HG03460 (cell line): ENCODE measurements at regions not wholly inside any gene's neighbourhood (a gene's known extent, or its start where the extent isn't known, plus 50 kb on each side); places are given as distances from the start of the nearest gene placed in this dataset.
"Not testable (repeated sequence)": the region's sequence is repeated elsewhere in the genome, so short reads cannot be mapped to it uniquely, and the experiment has no call there.

Source experiments
- ATAC-seq: cut with Tn5 transposase; IDR thresholded peaks from one replicate; pipeline ENCODE4 v1.9.1; 2021; ENCODE audit not compliant: unreplicated experiment

DNA sequence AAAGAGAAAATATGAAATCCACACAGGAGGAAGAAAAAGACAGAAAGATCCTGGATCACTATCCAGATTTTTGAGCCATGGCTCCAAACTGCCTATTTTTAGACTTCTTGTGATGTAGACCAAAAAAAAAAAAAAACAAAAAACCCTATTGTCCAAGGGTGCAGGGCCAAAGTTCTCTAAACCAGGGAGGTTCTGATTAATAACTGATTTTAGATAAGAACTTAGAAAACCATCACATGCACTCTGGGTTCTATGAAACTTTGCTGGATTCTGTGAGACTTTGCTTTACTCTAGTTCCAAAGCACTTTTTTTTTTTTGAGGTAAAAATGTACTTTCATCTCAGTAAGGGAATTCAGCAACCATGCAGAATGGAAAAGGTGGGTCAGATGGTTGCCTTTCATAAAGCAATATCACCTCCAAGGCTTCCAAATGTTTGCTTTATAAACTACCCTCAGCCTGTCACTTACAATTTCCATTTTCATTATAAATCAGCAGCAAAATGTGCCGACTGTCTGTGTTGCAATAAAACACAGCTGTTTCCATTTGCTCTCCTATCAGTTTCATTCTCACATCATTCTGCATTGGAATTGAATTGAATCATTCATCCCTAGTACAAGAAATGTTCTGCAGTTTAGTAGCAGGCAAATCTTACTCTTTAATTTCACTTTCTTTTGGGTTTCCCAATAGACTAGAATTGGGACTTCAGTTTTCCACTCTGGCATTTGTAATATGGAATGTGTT is 1584.3 kb upstream of the RAG2 start:
- no peak for ATAC-seq

- ATAC-seq, result no peak
Observed at GRCh38 chr11:38176686-38177322, 1578.8 kb upstream of the RAG2 start.

DNA sequence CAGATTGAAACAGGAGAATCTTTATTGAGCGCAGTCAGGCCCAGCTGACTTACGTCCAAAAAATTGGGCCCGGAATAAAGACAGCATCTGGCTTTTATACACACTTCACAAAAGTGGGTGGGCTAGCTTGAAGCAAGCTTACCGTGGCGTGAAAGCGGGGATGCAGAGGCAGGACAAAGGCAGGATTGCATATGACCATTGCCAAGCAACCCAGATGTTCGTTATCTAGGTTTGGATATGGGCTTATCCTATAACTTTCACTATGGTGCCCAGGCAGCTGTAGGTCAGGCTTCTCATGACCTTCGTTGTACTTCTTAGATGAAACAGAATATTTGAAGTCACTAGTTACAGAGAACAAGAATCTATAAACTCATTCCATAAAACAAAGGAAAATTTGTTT is 1575.6 kb upstream of the RAG2 start:
- ATAC-seq, result no peak

DNA sequence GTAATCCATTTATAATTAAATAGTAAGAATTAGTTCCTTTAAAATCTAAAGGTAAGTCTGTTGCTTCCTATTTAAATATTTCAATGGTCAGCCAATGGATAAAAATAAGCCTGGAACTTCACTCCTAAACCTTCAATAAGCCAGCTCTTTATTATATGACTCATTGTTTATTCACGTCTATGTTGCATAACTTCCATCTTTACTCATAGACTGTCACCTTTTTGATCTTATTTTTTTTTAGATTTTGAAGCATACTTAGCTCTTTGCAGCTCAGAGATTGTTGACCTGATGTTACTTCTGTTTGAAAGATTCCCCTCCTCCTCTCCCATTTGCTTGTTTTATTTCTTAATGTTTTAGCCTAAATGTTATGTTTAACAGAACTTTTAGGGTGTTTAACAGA is 1571.2 kb upstream of the RAG2 start:
- no peak for ATAC-seq

DNA sequence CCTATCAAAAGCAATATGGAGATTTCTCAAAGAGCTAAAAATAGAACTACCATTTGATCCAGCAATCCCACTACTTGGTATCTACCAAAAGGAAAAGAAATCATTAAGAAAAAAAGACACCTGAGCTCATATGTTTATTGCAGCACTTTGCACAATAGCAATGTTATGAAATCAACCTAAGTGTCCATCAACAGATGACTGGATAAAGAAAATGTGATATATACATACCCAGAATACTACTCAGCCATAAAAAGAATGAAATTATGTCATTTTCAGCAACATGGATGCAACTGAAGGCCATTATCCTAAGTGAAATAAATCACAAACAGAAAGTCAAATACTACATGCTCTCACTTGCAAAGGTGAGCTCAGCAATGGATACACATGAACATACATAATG is 1565.5 kb upstream of the RAG2 start:
- no peak for ATAC-seq

- no peak for ATAC-seq
Observed at GRCh38 chr11:38160433-38160832, 1562.4 kb upstream of the RAG2 start.

DNA sequence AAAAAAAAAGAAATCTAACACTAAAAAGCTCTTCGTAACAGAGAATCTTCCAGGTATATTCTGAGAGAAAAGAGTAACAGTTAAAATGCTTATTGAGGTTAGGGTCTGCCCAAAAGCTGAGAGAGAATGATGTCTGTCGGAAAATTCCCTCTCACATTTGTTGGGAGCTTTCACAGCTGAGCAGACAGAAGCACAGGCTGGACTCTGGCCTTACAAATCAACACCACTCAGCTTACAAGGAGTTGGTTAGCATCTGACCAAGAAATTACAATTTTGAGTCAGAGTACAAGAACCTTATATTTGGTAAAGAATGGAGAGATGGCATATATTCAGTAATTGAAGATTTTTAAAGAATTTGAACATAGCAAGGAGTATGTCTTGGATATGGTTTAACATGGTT is 1561.0 kb upstream of the RAG2 start:
- ATAC-seq, result no peak

DNA sequence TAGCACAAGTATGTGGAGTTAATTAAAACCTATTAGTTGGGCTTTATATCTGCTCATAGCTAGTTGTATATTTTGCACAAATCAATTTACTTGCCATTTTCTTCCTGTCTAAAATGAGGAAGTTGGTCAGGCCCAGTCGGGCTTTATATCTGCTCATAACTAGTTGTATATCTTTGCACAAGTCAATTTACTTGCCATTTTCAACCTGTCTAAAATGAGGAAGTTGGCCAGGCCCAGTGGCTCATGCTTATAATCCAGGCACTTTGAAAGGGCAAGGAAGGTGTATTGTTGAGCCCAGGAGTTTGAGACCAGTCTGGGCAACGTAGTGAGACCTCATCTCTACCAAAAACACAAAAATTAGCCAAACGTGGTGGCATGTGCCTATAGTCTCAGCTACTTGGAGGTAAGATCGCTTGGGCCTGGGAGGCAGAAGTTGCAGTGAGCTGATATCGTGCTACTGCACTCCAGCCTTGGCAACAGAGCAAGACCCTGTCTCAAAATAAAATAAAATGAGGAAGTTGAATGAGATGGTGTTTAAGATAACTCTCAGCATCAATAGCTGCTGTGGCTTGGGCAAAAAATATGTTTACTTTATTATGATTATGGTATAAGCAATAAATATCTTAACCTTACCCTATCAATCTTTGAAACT is 1558.6 kb upstream of the RAG2 start:
- no peak for ATAC-seq

- no peak for ATAC-seq
Observed at GRCh38 chr11:38155856-38156255, 1557.8 kb upstream of the RAG2 start.

DNA sequence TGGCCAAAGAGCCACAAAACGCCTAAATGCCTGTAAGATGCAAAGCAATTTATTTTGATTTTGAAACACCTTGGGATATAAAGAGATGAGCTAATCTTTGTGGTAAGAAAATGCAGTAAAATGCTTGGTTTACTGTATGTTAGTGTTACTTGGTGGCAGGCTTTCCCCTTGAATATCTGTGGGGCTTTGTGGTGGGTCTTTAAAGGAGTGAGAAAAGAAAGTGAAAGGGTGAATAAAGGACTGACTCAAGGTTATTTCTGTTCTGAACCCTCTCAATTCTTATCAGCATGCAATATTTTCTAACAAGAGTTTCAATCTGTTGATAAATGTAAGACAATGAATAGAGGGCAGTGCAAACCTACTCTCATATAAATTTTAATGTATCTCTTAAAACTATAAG is 1555.9 kb upstream of the RAG2 start:
- no peak for ATAC-seq

- ATAC-seq, result no peak
Observed at GRCh38 chr11:38143852-38144251, 1545.8 kb upstream of the RAG2 start.

DNA sequence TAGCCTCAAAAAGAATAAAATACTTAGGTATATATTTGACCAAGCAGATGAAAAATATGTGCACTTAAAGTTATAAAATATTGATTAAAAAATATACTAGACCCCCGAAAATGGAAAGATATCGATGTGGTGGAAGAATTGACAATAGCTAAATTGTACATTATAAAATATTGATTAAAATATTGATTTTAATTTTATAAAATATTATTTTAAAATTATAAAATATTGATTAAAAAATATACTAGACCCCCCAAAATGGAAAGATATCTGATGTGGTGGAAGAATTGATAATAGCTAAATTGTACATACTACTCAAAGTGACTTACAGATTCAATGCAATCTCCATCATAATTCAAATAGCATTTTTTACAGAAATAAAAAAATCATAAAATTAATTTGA is 1540.9 kb upstream of the RAG2 start:
- ATAC-seq, result no peak

DNA sequence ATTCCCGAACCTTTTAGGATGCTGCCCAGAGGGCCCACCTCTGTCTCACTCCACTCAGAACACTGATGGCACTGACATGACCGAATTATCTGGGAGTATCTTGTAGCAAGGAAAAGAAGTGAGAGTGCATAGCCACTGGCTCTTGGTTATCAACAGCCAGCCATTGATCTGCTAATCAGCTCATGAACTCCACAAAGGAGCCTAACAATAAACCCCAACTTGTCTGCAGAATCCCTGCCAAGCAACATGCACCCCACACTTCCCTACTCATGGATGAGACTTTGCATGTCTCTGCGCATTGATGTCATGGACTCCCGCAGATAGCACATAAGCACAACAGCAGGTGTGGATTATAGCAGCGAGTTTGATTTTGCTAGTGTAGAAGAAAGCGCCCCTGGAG is 1538.9 kb upstream of the RAG2 start:
- no peak for ATAC-seq

DNA sequence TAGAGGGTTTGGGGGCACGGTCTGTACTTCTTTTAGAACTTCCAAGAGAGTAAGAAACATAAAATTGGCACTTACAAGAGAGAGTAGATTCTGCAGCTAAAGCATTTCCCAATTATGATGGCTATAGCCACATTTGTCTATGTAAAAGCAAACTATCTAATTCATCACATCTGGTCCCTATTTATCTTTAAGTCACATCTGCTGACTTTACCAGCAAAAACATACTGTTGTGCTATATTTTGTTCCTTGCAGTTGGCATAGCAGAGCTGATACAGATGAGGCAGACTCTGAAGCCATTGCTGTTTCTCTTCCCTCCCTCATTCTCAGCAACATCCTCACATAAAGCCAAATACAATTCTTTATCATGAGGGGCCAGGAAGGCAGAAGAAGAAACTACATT is 1533.5 kb upstream of the RAG2 start:
- ATAC-seq, result no peak

DNA sequence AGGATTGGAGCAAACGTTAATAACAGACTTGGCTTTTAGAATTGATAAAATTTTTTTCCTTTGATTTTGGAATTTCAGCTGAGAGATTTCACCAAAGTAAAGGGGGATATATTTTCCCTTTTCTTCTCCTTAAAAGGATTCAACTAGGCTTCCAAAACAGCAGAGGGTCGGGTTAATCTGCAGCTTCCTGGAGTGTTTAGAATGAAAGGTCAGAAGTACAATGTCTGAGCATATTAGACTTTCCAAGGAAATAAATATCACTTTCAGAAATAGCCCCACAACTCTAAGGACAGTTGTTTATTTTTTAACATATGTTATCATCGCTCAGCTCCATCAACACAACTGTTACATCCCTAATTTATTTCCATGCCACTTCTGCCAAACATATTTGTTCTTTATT is 1532.9 kb upstream of the RAG2 start:
- no peak for ATAC-seq

GRCh38 chr11:38130514-38130913 is 1532.5 kb upstream of the RAG2 start:
- no peak for ATAC-seq

DNA sequence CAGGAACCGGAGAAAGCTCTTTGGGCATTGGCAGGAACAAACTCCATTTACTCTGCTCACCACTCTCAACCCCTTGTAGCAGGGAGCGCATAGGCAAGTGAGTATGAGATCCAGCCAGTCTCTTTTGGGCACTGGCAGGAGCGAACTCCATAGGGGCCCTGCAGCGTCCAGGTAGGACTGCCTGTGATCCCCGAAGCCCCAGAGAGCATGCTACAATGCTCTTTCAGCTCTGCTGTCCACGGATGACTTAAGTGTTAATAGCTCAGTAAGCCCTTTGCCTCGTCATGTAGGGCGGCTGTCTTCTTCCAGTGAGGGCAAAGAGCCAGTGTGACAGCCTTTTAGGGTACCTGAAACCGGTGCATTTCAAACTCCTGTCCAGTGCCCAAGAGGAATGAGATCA is 1525.6 kb upstream of the RAG2 start:
- no peak for ATAC-seq

DNA sequence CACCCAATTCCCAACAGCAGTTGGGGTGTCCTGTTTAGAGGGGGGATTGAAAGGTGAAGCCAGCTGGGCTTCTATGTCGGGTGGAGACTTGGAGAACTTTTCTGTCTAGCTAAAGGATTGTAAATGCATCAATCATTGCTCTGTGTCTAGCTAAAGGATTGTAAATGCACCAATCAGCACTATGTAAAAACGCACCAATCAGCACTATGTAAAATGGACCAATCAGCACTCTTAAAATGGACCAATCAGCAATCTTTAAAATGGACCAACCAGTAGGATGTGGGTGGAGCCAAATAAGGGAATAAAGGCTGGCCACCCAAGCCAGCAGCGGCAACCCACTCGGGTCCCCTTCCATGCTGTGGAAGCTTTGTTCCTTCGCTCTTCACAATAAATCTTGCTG is 1518.6 kb upstream of the RAG2 start:
- not testable (repeated sequence) for ATAC-seq

DNA sequence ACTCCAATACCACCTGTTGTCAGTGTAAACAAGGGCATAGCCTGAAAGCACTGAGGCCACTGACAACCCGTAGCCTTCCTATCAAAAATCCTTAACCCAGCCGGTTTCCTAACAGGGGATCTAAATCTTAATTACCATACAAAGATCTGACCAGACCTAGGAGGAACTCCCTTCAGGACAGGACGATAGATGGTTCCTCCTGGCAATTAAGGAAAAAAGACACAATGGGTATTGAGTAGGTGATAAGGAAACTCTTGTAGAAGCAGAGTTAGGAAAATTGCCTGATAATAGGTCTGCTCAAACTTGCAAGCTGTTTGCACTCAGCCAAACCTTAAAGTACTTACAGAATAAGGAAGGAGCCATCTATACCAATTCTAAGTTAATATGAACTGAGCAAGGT is 1517.3 kb upstream of the RAG2 start:
- ATAC-seq, result not testable (repeated sequence)

DNA sequence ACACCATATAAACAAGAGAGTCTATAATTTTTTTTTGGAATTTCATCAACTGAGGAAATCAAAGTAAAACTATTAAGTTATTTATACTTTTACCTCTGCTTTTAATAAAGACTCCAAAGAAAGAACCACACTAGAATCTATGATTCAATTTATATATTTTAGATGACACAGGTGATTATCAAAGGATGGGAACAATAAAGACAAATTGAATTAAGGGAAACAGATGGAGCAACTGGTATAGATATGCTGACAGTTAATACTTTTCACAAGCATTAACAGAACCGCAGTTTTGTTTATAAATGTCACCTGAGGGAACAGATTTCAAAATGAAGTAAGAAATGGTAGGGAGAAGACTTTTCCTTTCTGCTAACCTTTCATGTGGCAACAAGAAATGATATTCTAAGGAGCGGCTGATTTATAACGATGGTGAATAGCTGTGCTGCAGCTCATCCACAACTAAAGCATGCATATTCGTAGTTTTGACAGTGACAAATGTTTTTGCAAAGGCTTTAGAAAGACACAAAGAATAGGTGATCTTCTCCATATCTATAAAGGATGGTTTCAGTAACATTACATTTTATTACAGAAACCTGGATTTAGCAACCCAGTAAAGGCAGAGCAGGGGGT is 1502.9 kb upstream of the RAG2 start:
- ATAC-seq, result no peak

GRCh38 chr11:38095268-38095667 is 1497.2 kb upstream of the RAG2 start:
- no peak for ATAC-seq

DNA sequence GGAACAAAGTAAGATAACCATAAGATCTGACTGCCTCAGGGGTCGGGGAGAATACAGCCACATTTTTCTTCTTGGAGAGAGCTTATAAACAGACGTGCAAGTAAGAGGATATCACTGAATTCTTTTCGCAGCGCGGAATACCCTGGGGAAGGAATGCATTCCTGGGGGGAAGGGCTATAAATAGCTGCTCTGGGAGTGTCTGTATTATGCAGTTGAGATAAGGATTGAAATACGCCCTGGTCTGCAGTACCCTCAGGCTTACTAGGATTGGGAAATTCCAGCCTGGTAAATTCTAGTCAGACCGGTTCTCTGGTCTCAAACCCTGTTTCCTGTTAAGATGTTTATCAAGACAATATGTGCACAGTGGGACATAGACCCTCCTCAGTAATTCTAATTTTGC is 1491.7 kb upstream of the RAG2 start:
- no peak for ATAC-seq
